ENCODE measurements at regions not wholly inside any gene's neighbourhood (a gene's known extent, or its start where the extent isn't known, plus 50 kb on each side); places are given as distances from the start of the nearest gene placed in this dataset.

GRCh38 chr13:65159803-65160202 lies 2070.3 kb downstream of the PCDH9 start:
- H3K27me3 Mint-ChIP-seq = no peaks in the 10 kb centered on the region
- no peak overlapping the region for H3K4me3 Mint-ChIP-seq (ENCODE audit: low read depth)
- no peak for TF ChIP-seq CTCF (IDR thresholded peaks at IDR 0.05; ENCODE audit: unreplicated experiment)
- peaks cover 2% of the 10 kb centered on the region for H3K9me3 Mint-ChIP-seq (ENCODE audit: low read depth)
- no peaks in the 10 kb centered on the region for H3K4me1 Mint-ChIP-seq (ENCODE audit: low read depth)
- no peaks in the 10 kb centered on the region for H3K36me3 Mint-ChIP-seq (ENCODE audit: insufficient read depth)
- no peak overlapping the region for H3K27ac Mint-ChIP-seq
- no peak for DNase-seq (ENCODE audit: low spot score, unreplicated experiment)

GRCh38 chr13:65155861-65156260 lies 2074.3 kb downstream of the PCDH9 start:
- H3K4me1 Mint-ChIP-seq (ENCODE audit: low read depth) = no peaks in the 10 kb centered on the region
- no peaks in the 10 kb centered on the region for H3K27me3 Mint-ChIP-seq
- DNase-seq (ENCODE audit: low spot score, unreplicated experiment) = no peak
- H3K36me3 Mint-ChIP-seq (ENCODE audit: insufficient read depth) = no peaks in the 10 kb centered on the region
- no peak overlapping the region for H3K4me3 Mint-ChIP-seq (ENCODE audit: low read depth)
- H3K9me3 Mint-ChIP-seq (ENCODE audit: low read depth) = peaks cover 4% of the 10 kb centered on the region
- no peak overlapping the region for H3K27ac Mint-ChIP-seq
- no peak for TF ChIP-seq CTCF (IDR thresholded peaks at IDR 0.05; ENCODE audit: unreplicated experiment)

- H3K9me3 Mint-ChIP-seq (ENCODE audit: low read depth) = peaks cover 4% of the 10 kb centered on the region
- H3K4me1 Mint-ChIP-seq (ENCODE audit: low read depth) = no peaks in the 10 kb centered on the region
- no peak overlapping the region for H3K4me3 Mint-ChIP-seq (ENCODE audit: low read depth)
- TF ChIP-seq CTCF (IDR thresholded peaks at IDR 0.05; ENCODE audit: unreplicated experiment) = no peak
- H3K27ac Mint-ChIP-seq = no peak overlapping the region
- no peak for DNase-seq (ENCODE audit: low spot score, unreplicated experiment)
- H3K27me3 Mint-ChIP-seq = no peaks in the 10 kb centered on the region
- H3K36me3 Mint-ChIP-seq (ENCODE audit: insufficient read depth) = no peaks in the 10 kb centered on the region
Observed at GRCh38 chr13:65154661-65155447, 2075.3 kb downstream of the PCDH9 start.

GRCh38 chr13:65149687-65150086 lies 2080.4 kb downstream of the PCDH9 start:
- no peak overlapping the region for H3K4me3 Mint-ChIP-seq (ENCODE audit: low read depth)
- no peaks in the 10 kb centered on the region for H3K36me3 Mint-ChIP-seq (ENCODE audit: insufficient read depth)
- peaks cover 3% of the 10 kb centered on the region for H3K9me3 Mint-ChIP-seq (ENCODE audit: low read depth)
- no peak for TF ChIP-seq CTCF (IDR thresholded peaks at IDR 0.05; ENCODE audit: unreplicated experiment)
- H3K27me3 Mint-ChIP-seq = no peaks in the 10 kb centered on the region
- no peak overlapping the region for H3K27ac Mint-ChIP-seq
- no peak for DNase-seq (ENCODE audit: low spot score, unreplicated experiment)
- H3K4me1 Mint-ChIP-seq (ENCODE audit: low read depth) = no peaks in the 10 kb centered on the region

GRCh38 chr13:65143920-65144319 lies 2086.2 kb downstream of the PCDH9 start:
- H3K36me3 Mint-ChIP-seq (ENCODE audit: insufficient read depth) = no peaks in the 10 kb centered on the region
- H3K27ac Mint-ChIP-seq = no peak overlapping the region
- H3K9me3 Mint-ChIP-seq (ENCODE audit: low read depth) = no peaks in the 10 kb centered on the region
- no peak overlapping the region for H3K4me3 Mint-ChIP-seq (ENCODE audit: low read depth)
- TF ChIP-seq CTCF (IDR thresholded peaks at IDR 0.05; ENCODE audit: unreplicated experiment) = no peak
- no peak for DNase-seq (ENCODE audit: low spot score, unreplicated experiment)
- no peaks in the 10 kb centered on the region for H3K4me1 Mint-ChIP-seq (ENCODE audit: low read depth)
- H3K27me3 Mint-ChIP-seq = no peaks in the 10 kb centered on the region
